VCaP (cell line): ENCODE measurements at regions not wholly inside any gene's neighbourhood (a gene's known extent, or its start where the extent isn't known, plus 50 kb on each side); places are given as distances from the start of the nearest gene placed in this dataset.

Source experiments
- H3K27ac ChIP-seq: fragments of 450-650 bp; 2 replicates; pipeline ENCODE4 v1.5.1; 2017
- CTCF ChIP-seq: fragments of 450-650 bp; conservative IDR thresholded peaks from 2 replicates; pipeline ENCODE4 v1.5.1; 2017; ENCODE audit warnings: mild to moderate bottlenecking, moderate library complexity

GRCh38 chr4:14259936-14260335 lies 632.4 kb upstream of the BOD1L1 start:
- no peak overlapping the region for H3K27ac ChIP-seq
- no peak for TF ChIP-seq CTCF

GRCh38 chr4:14260591-14260990 lies 633.1 kb upstream of the BOD1L1 start:
- no peak for TF ChIP-seq CTCF
- no peak overlapping the region for H3K27ac ChIP-seq

GRCh38 chr4:14262221-14262620 lies 634.7 kb upstream of the BOD1L1 start:
- H3K27ac ChIP-seq = no peak overlapping the region
- no peak for TF ChIP-seq CTCF

GRCh38 chr4:14264437-14264836 lies 636.9 kb upstream of the BOD1L1 start:
- no peak for TF ChIP-seq CTCF
- H3K27ac ChIP-seq = no peak overlapping the region

GRCh38 chr4:14265651-14266050 lies 638.1 kb upstream of the BOD1L1 start:
- no peak overlapping the region for H3K27ac ChIP-seq
- no peak for TF ChIP-seq CTCF

- no peak overlapping the region for H3K27ac ChIP-seq
- no peak for TF ChIP-seq CTCF
These were observed 640.0 kb upstream of the BOD1L1 start for GRCh38 chr4:14267373-14268060.

- no peak for TF ChIP-seq CTCF
- H3K27ac ChIP-seq = no peak overlapping the region
These were observed 642.3 kb upstream of the BOD1L1 start for GRCh38 chr4:14269824-14270223.
